Pancreas (tissue), 10 donors: ENCODE measurements at regions not wholly inside any gene's neighbourhood (a gene's known extent, or its start where the extent isn't known, plus 50 kb on each side); places are given as distances from the start of the nearest gene placed in this dataset.

Experiments used
- ATAC-seq, 4 donors: fragments of 200-7000 bp; cut with Tn5 transposase; one replicate each; pipeline versions ENCODE4 v1.8.0 to v1.9.1; 2020; ENCODE audit warnings: mild to moderate bottlenecking in 4 of 4, moderate library complexity in 4 of 4
- DNase-seq, 6 donors: peaks; one replicate each; pipeline ENCODE4 v3.0.0-alpha.2; 2020
- FAIRE-seq: peaks from 2 replicates; lab custom pipeline; 2012; peaks lifted over from hg19 to GRCh38; lab: Jason Lieb, UNC
- H3K27ac ChIP-seq, 4 donors: fragments of 200-600 bp; sonication (generic); 1 replicate in 3 of 4; 2 replicates in 1 of 4; pipeline versions ENCODE4 v1.5.0 to v1.8.0; 2020
- H3K27me3 ChIP-seq, 4 donors: fragments of 200-600 bp; one replicate each; pipeline ENCODE4 v1.8.0; 2021
- H3K36me3 ChIP-seq, 3 donors: fragments of 200-600 bp; sonication (generic) in 1 of 3; one replicate each; pipeline versions ENCODE4 v1.5.0 to v1.8.0; 2020 to 2021
- H3K4me1 ChIP-seq, 3 donors: fragments of 200-600 bp; one replicate each; pipeline ENCODE4 v1.8.0; 2021
- H3K4me3 ChIP-seq, 4 donors: fragments of 200-600 bp; sonication (generic) in 2 of 4; one replicate each; pipeline versions ENCODE4 v1.5.0 to v1.8.0; 2020 to 2021
- H3K9me3 ChIP-seq, 4 donors: fragments of 200-600 bp; one replicate each; pipeline ENCODE4 v1.8.0; 2021
- CTCF ChIP-seq, 4 donors: fragments of 200-600 bp; sonication (generic) in 3 of 4; IDR thresholded peaks; one replicate each; pipeline versions ENCODE4 v1.5.0 to v1.8.0; 2021; ENCODE audit warnings: antibody characterized with exemption in 4 of 4
- WGBS, 2 donors: extraction: QIAGEN DNeasy Blood & Tissue Kit; methylation state at CpG; one replicate each; pipeline ENCODE4 v1.1.7; 2013; 5-methylcytosine and 5-hydroxymethylcytosine counted together
- intact Hi-C, 3 donors: fragments of 100-400 bp; cut with DNase I; formaldehyde crosslinking; loops; one replicate each; pipeline versions ENCODE4 v1.11.1 to v1.14.2; 2022
- donor health status: healthy with polysubstance abuse.
- donor health status: DM: no; HTN: no; CAD: no; lungs with moderate emphysema.
- donor health status: DM: no; HTN: no; CAD: no.
- donor health status: control.
- donor health status: control.
- donor health status: Bipolar disorder and iron deficiency.
- donor health status: DM: yes; HTN: yes; CAD: no.
- donor health status: DM: no; HTN: no; CAD: no.
- donor health status: DM: no; HTN: no; CAD: no.
- donor health status: DM: yes; HTN: yes; CAD: no.

GRCh38 chr12:98296462-98297079 is 218.8 kb upstream of the TMPO start:
- no peak for ATAC-seq

GRCh38 chr12:98297538-98297937 is 217.9 kb upstream of the TMPO start:
- H3K9me3 ChIP-seq = no peaks in the 10 kb centered on the region
- no peak for TF ChIP-seq CTCF (IDR thresholded peaks at IDR 0.05)
- intact Hi-C loops = no loop called here

More at GRCh38 chr12:98296462-98297079, 218.8 kb upstream of the TMPO start:
- Histone ChIP-seq H3K4me1 (no peaks in the 10 kb centered on the region), H3K4me3 (no peak overlapping the region), H3K9me3 (no peaks in the 10 kb centered on the region), H3K27ac (no peak overlapping the region), H3K27me3 (no peaks in the 10 kb centered on the region), H3K36me3 (no peaks in the 10 kb centered on the region)
- TF ChIP-seq CTCF (IDR thresholded peaks at IDR 0.05) = no peak
- WGBS, 2 donors = 35 to 38% methylated on average over 6 of the region's 6 CpGs
- no peak for FAIRE-seq
- DNase-seq = no peak
- intact Hi-C loops = no loop called here

GRCh38 chr12:98308141-98308540 is 207.2 kb upstream of the TMPO start:
- H3K4me1 ChIP-seq = no peaks in the 10 kb centered on the region
- no peaks in the 10 kb centered on the region for H3K27me3 ChIP-seq
- H3K9me3 ChIP-seq = no peaks in the 10 kb centered on the region
- ATAC-seq (no peak), FAIRE-seq (no peak), DNase-seq (no peak)
- WGBS, 2 donors = 63 to 82% methylated on average over 2 of the region's 2 CpGs
- intact Hi-C loops = no loop called here
- H3K4me3 ChIP-seq = no peak overlapping the region
- no peak for TF ChIP-seq CTCF (IDR thresholded peaks at IDR 0.05)
- H3K36me3 ChIP-seq = no peaks in the 10 kb centered on the region
- H3K27ac ChIP-seq = no peak overlapping the region

More at GRCh38 chr12:98297538-98297937, 217.9 kb upstream of the TMPO start:
- Histone ChIP-seq H3K4me1 (no peaks in the 10 kb centered on the region), H3K27me3 (no peaks in the 10 kb centered on the region), H3K36me3 (no peaks in the 10 kb centered on the region), H3K27ac (no peak overlapping the region), H3K4me3 (no peak overlapping the region)
- 32 to 38% methylated on average over 3 of the region's 3 CpGs for WGBS, 2 donors
- DNase-seq = no peak
- FAIRE-seq = no peak
- ATAC-seq = no peak

- TF ChIP-seq CTCF (IDR thresholded peaks at IDR 0.05) = no peak
- no peaks in the 10 kb centered on the region for H3K36me3 ChIP-seq
- intact Hi-C loops = no loop called here
- H3K9me3 ChIP-seq = no peaks in the 10 kb centered on the region
- FAIRE-seq (peak; percentile 9), DNase-seq (no peak), ATAC-seq (no peak)
- no peaks in the 10 kb centered on the region for H3K4me1 ChIP-seq
- no peaks in the 10 kb centered on the region for H3K27me3 ChIP-seq
- WGBS, 2 donors = 48 to 60% methylated on average over 6 of the region's 6 CpGs
- no peak overlapping the region for H3K4me3 ChIP-seq
- H3K27ac ChIP-seq = no peak overlapping the region
Observed at GRCh38 chr12:98317939-98318899, 197.2 kb upstream of the TMPO start.
